Stimulated activated CD4-positive, alpha-beta T cell treated with anti-CD3 and anti-CD28 coated beads, Interleukin-12 subunit alpha, Interleukin-12 subunit beta, amount 100 ng/mL, for 48 hours (primary cell): ENCODE measurements at regions not wholly inside any gene's neighbourhood (a gene's known extent, or its start where the extent isn't known, plus 50 kb on each side); places are given as distances from the start of the nearest gene placed in this dataset.

Experiments
- DNase-seq, 3 donors: peaks; one replicate each; pipeline ENCODE4 v3.0.0-alpha.2; 2020; ENCODE audit warnings: low read depth in 2 of 3, low spot score in 1 of 3

- no peak for DNase-seq
Measured at GRCh38 chr5:32984851-32985610, 273.9 kb downstream of the NPR3 start.

DNA sequence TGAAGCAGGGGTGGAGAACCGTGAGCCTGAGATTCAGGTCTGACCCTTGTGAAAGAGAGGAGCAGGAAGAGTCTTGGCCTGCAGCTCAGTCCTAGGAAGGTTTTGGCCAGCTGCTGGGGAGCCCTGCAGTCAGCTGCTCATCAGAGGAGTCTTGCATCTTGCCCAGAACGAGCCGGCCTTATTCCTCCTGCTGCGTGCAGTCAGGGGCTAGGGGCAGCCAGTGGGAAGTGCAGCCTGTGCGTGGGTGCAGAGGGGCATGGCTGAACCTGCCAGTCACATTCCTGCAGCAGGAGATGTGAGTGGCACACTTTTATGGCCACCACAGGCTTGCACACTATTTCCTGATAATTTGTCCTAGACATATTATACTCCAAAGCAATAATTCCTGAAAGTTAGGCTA is 278.7 kb downstream of the NPR3 start:
- DNase-seq, result no peak

GRCh38 chr5:32990593-32991420 is 279.7 kb downstream of the NPR3 start:
- no peak for DNase-seq

- DNase-seq, result no peak
Measured at GRCh38 chr5:32991421-32991815, 280.3 kb downstream of the NPR3 start.

GRCh38 chr5:32996336-32996735 is 285.2 kb downstream of the NPR3 start:
- no peak for DNase-seq

GRCh38 chr5:33008751-33009418 is 297.8 kb downstream of the NPR3 start:
- DNase-seq, result no peak

DNA sequence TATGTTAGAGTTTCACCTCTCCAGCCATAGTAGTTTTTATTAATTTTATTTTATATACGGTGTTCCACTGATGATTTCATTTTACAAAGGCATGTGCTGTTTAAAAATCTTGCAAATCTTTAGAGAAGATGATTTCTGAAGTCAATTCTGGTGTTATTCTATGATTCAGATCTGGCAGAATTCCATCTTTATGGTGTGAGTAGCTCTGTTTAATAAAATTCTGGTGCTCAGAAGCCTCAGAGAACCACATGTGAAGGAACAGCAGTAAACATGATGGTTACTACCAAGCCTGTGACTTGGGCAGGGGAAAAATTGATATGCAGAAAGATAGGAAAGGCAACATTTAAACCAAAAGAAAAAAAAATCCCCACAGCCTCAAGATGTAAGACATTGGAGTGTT is 299.7 kb downstream of the NPR3 start:
- no peak for DNase-seq

DNA sequence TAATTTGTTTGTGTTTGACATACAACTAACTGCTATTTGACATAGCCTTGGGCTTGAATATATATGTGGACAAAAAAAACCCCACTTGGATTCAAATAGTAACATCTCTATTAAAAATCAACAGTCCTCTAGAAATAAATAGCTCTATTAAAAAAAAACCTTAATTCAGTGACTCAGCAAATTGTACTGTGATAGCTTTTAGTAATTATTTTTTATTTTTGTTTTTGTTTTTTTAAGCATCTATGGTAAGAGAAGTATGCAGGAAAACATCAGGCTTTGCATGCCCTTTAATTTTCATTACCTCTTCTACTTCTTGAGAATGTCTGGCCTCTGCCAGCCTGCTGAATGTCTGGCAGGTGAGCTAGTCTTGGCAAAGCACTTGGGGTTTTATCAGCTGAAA is 300.7 kb downstream of the NPR3 start:
- no peak for DNase-seq

- no peak for DNase-seq
Measured at GRCh38 chr5:33023649-33024048, 312.5 kb downstream of the NPR3 start.

- no peak for DNase-seq
Measured at GRCh38 chr5:33032271-33033070, 321.4 kb downstream of the NPR3 start.

GRCh38 chr5:33033516-33033915 is 322.4 kb downstream of the NPR3 start:
- DNase-seq, result no peak

- DNase-seq, result no peak
Measured at GRCh38 chr5:33034777-33035176, 323.7 kb downstream of the NPR3 start.

- no peak for DNase-seq
Measured at GRCh38 chr5:33035851-33036527, 324.9 kb downstream of the NPR3 start.

- DNase-seq, result no peak
Measured at GRCh38 chr5:33037076-33037475, 326.0 kb downstream of the NPR3 start.

DNA sequence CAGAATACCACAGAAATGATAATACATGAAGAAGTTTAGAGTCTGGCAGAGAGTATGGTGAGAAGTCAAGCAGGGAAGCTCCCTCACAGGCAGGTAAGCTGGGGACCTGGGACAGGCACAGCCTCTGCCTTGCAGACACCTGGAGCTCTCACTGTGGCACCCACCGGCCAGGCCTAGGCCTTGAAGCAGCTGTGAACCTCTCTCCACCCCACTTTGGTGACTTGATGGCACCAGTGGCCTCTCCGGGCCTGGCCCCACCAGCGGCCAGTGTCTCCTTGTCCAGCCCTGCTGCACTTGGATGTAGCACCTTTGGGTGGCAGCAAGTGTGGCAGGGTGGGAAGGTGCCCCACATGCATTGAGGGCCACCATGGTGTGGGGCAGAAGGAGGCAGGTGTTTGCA is 330.5 kb downstream of the NPR3 start:
- no peak for DNase-seq

DNA sequence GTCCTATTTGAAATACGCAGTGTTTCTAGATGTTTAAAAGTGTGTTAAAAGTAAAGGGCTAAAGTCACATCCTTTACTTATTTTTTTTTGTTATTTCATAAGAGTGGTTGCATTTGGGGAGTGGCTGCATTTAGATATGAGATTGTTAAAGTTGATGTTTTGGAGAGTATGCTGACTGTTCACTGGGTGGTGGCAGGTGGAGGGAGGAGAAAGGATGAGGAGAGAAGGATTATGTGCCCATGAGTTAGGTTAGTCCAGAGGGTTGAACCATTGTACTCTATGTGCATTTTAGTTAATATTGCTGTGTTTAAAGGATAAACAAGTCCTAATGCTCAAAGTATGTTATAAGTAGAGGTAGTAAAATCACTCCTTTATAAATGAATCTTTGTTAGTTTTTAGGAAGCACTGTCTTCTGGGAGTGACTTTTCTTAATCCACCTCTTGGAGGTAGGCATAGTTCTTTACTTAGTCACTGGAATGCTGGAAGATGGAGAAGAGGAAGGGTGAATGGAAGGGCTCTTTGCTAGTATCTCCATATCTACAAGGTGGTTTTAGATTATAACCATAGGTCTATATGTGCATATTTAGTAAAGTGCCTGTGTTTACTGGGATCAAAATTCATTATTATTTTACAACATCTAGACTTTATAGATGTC is 332.3 kb downstream of the NPR3 start:
- DNase-seq, result no peak

GRCh38 chr5:33046091-33046490 is 335.0 kb downstream of the NPR3 start:
- no peak for DNase-seq

DNA sequence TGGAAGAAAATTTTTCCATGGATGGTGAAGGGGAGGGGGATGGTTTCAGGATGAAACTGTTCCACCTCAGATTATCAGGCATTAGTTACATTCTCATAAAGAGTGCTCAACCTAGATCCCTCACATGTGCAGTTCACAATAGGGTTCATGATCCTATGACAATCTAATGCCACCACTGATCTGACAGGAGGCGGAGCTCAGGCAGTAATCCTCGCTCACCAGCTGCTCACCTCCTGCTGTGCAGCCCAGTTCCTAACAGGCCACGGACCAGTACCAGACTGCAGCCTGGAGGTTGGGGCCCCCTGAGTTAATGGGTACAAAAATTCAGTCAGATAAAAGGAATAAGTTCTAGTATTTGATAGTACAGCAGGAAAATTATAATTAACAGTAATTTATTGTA is 337.2 kb downstream of the NPR3 start:
- DNase-seq, result no peak

GRCh38 chr5:33049298-33049697 is 338.2 kb downstream of the NPR3 start:
- no peak for DNase-seq

- DNase-seq, result no peak
Measured at GRCh38 chr5:33049842-33050241, 338.7 kb downstream of the NPR3 start.
